ENCODE measurements at regions not wholly inside any gene's neighbourhood (a gene's known extent, or its start where the extent isn't known, plus 50 kb on each side); places are given as distances from the start of the nearest gene placed in this dataset.

GRCh38 chr2:153152036-153152435, 326.5 kb downstream of the RPRM start:
- no peaks in the 10 kb centered on the region for H3K27me3 ChIP-seq (replicated peaks)
- no peak for DNase-seq
- H3K27ac ChIP-seq: no peak overlapping the region
- no peak overlapping the region for H3K4me3 ChIP-seq (ENCODE audit: low read depth, low read length)
- TF ChIP-seq CTCF (IDR thresholded peaks at IDR 0.05; ENCODE audit: low read depth, low read length, missing control alignments): no peak
- in situ Hi-C loops (cut with HindIII; ENCODE audit: low pct_ligation_motif_present, low sequenced_read_pairs): no loop called here
- H3K36me3 ChIP-seq (replicated peaks): no peaks in the 10 kb centered on the region

GRCh38 chr2:153145470-153145978, 333.0 kb downstream of the RPRM start:
- no peak overlapping the region for H3K27ac ChIP-seq
- in situ Hi-C loops (cut with HindIII; ENCODE audit: low pct_ligation_motif_present, low sequenced_read_pairs): no loop called here
- H3K27me3 ChIP-seq (replicated peaks): no peaks in the 10 kb centered on the region
- no peak for DNase-seq
- H3K4me3 ChIP-seq (ENCODE audit: low read depth, low read length): no peak overlapping the region
- H3K36me3 ChIP-seq (replicated peaks): no peaks in the 10 kb centered on the region
- TF ChIP-seq CTCF (IDR thresholded peaks at IDR 0.05; ENCODE audit: low read depth, low read length, missing control alignments): no peak

GRCh38 chr2:153143540-153143939, 335.0 kb downstream of the RPRM start:
- Histone ChIP-seq H3K36me3 (replicated peaks) (no peaks in the 10 kb centered on the region), H3K27me3 (replicated peaks) (no peaks in the 10 kb centered on the region), H3K4me3 (ENCODE audit: low read depth, low read length) (no peak overlapping the region), H3K27ac (no peak overlapping the region)
- in situ Hi-C loops (cut with HindIII; ENCODE audit: low pct_ligation_motif_present, low sequenced_read_pairs): no loop called here
- DNase-seq: no peak
- TF ChIP-seq CTCF (IDR thresholded peaks at IDR 0.05; ENCODE audit: low read depth, low read length, missing control alignments): no peak

- no peak for TF ChIP-seq CTCF (IDR thresholded peaks at IDR 0.05; ENCODE audit: low read depth, low read length, missing control alignments)
- Histone ChIP-seq H3K27ac (no peak overlapping the region), H3K4me3 (ENCODE audit: low read depth, low read length) (no peak overlapping the region), H3K36me3 (replicated peaks) (no peaks in the 10 kb centered on the region), H3K27me3 (replicated peaks) (no peaks in the 10 kb centered on the region)
- DNase-seq: no peak
- in situ Hi-C loops (cut with HindIII; ENCODE audit: low pct_ligation_motif_present, low sequenced_read_pairs): no loop called here
Measured at GRCh38 chr2:153140498-153140897, 338.1 kb downstream of the RPRM start.

- DNase-seq: no peak
- Histone ChIP-seq H3K4me3 (ENCODE audit: low read depth, low read length) (no peak overlapping the region), H3K36me3 (replicated peaks) (no peaks in the 10 kb centered on the region), H3K27ac (no peak overlapping the region), H3K27me3 (replicated peaks) (no peaks in the 10 kb centered on the region)
- TF ChIP-seq CTCF (IDR thresholded peaks at IDR 0.05; ENCODE audit: low read depth, low read length, missing control alignments): no peak
- in situ Hi-C loops (cut with HindIII; ENCODE audit: low pct_ligation_motif_present, low sequenced_read_pairs): no loop called here
Measured at GRCh38 chr2:153138651-153139375, 339.7 kb downstream of the RPRM start.

GRCh38 chr2:153136216-153136615, 342.3 kb downstream of the RPRM start:
- Histone ChIP-seq H3K27me3 (replicated peaks) (no peaks in the 10 kb centered on the region), H3K27ac (no peak overlapping the region), H3K4me3 (ENCODE audit: low read depth, low read length) (no peak overlapping the region), H3K36me3 (replicated peaks) (no peaks in the 10 kb centered on the region)
- DNase-seq: no peak
- in situ Hi-C loops (cut with HindIII; ENCODE audit: low pct_ligation_motif_present, low sequenced_read_pairs): no loop called here
- no peak for TF ChIP-seq CTCF (IDR thresholded peaks at IDR 0.05; ENCODE audit: low read depth, low read length, missing control alignments)

Measured in brain microvascular endothelial cell (primary cell).